HepG2 (cell line): ENCODE measurements at regions not wholly inside any gene's neighbourhood (a gene's known extent, or its start where the extent isn't known, plus 50 kb on each side); places are given as distances from the start of the nearest gene placed in this dataset.

Source experiments
- ATAC-seq: fragments of 200-7000 bp; cut with Tn5 transposase; 3 replicates; pipeline ENCODE4 v1.9.1; 2020; ENCODE audit warnings: mild to moderate bottlenecking, moderate library complexity
- BruUV-seq: library from RNA; stranded (reverse); fragments of 400-500 nt; replicated peaks from 2 replicates; lab custom pipeline; 2021; lab: Mats Ljungman, UMichigan
- CTCF ChIA-PET: fragments of 300-600 bp; formaldehyde crosslinking; extraction: SDS; loops from one replicate; lab custom pipeline; 2021; ENCODE audit warnings: low total read pairs, inconsistent platforms, low intra/inter-chr PET ratio; lab: Yijun Ruan, JAX
- POLR2A ChIA-PET: fragments of 350-600 bp; sonication (Branson Sonifier 250); formaldehyde crosslinking; loops from one replicate; lab custom pipeline; 2020; ENCODE audit warnings: antibody characterized with exemption, inconsistent platforms; lab: Yijun Ruan, JAX
- DNase-seq: peaks from one replicate; pipeline ENCODE4 v3.0.0-alpha.2; 2015; ENCODE audit warnings: low spot score
- FAIRE-seq: peaks from 3 replicates; lab custom pipeline; 2011; peaks lifted over from hg19 to GRCh38; lab: Jason Lieb, UNC
- H2AFZ ChIP-seq: one replicate; pipeline ENCODE4 v1.6.1; 2011; ENCODE audit warnings: low read length, inconsistent platforms
- H3K27ac ChIP-seq: fragments of 300-600 bp; 3 replicates; pipeline ENCODE4 v1.8.0; 2011; ENCODE audit warnings: mixed run types, mild to moderate bottlenecking, mixed read lengths, low read length, inconsistent platforms; ENCODE audit not compliant: insufficient read depth; ENCODE audit errors: extremely low read length
- H3K27me3 ChIP-seq, 2 experiments: fragments of 200-600 bp in 1 of 2; 2 replicates in 1 of 2; 3 replicates in 1 of 2; pipeline versions ENCODE4 v1.6.0 to v1.8.0; 2011; ENCODE audit warnings: low read length in 2 of 2, mild to moderate bottlenecking in 2 of 2, moderate library complexity in 2 of 2, inconsistent platforms in 1 of 2; ENCODE audit not compliant: insufficient read depth in 2 of 2, control insufficient read depth in 1 of 2
- H3K36me3 ChIP-seq, 2 experiments: fragments of 200-600 bp in 1 of 2; replicated peaks in 1 of 2; 2 replicates in 1 of 2; 3 replicates in 1 of 2; pipeline versions ENCODE4 v1.5.1 to v1.8.0; 2011; ENCODE audit warnings: low read length in 2 of 2, inconsistent platforms in 1 of 2; ENCODE audit not compliant: insufficient read depth in 2 of 2, control insufficient read depth in 1 of 2
- H3K4me1 ChIP-seq: 2 replicates; pipeline ENCODE4 v1.5.1; 2012; ENCODE audit warnings: low read length, inconsistent platforms; ENCODE audit not compliant: insufficient read depth
- H3K4me2 ChIP-seq: 2 replicates; pipeline ENCODE4 v1.6.0; 2011; ENCODE audit warnings: low read depth, low read length, inconsistent platforms
- H3K4me3 ChIP-seq, 3 experiments: fragments of 200-600 bp in 1 of 3; sonication (generic), shearing (Covaris generic) in 1 of 3; replicated peaks in 1 of 3; 2 replicates each; pipeline ENCODE4 v1.5.1; 2011 to 2016; ENCODE audit warnings: low read length in 3 of 3, inconsistent platforms in 2 of 3, low read depth in 2 of 3, mild to moderate bottlenecking in 2 of 3, control low read depth in 1 of 3, mixed read lengths in 1 of 3; ENCODE audit not compliant: insufficient read depth in 1 of 3
- H3K79me2 ChIP-seq: one replicate; pipeline ENCODE4 v1.6.1; 2011; ENCODE audit warnings: low read length, inconsistent platforms; ENCODE audit not compliant: insufficient read depth
- H3K9ac ChIP-seq: 2 replicates; pipeline ENCODE4 v1.6.0; 2011; ENCODE audit warnings: mild to moderate bottlenecking, low read depth, low read length, inconsistent platforms; ENCODE audit not compliant: insufficient read depth
- H3K9me3 ChIP-seq: 2 replicates; pipeline ENCODE4 v1.5.1; 2012; ENCODE audit warnings: mild to moderate bottlenecking, low read length
- H4K20me1 ChIP-seq: 2 replicates; pipeline ENCODE4 v1.6.0; 2011; ENCODE audit warnings: inconsistent platforms, mild to moderate bottlenecking, low read length, moderate library complexity; ENCODE audit not compliant: insufficient read depth
- HOXA9 ChIP-seq: sonication (generic); formaldehyde crosslinking; IDR thresholded peaks from 2 replicates; pipeline ENCODE4 v1.8.1; 2022; ENCODE audit warnings: missing genetic modification reagents, mild to moderate bottlenecking, moderate library complexity, borderline replicate concordance
- IRF1 ChIP-seq: sonication (generic); formaldehyde crosslinking; IDR thresholded peaks from 2 replicates; pipeline ENCODE4 v1.4.0; 2020; ENCODE audit warnings: low read depth, mild to moderate bottlenecking, missing genetic modification reagents
- ISL2 ChIP-seq: sonication (generic); formaldehyde crosslinking; IDR thresholded peaks from 2 replicates; pipeline ENCODE4 v1.5.0; 2020; ENCODE audit warnings: missing genetic modification reagents
- SNRNP70 ChIP-seq: fragments of 200-400 bp; formaldehyde crosslinking; IDR thresholded peaks from 2 replicates; pipeline ENCODE4 v1.6.1; 2017; ENCODE audit warnings: mild to moderate bottlenecking, low read depth, low read length, moderate library complexity
- ZBTB40 ChIP-seq, 2 experiments: fragments of 450-650 bp in 1 of 2; sonication (generic) in 1 of 2; formaldehyde crosslinking in 1 of 2; IDR thresholded peaks; 2 replicates each; pipeline versions ENCODE4 v1.6.1 to v1.8.0; 2016 to 2022; ENCODE audit warnings: antibody characterized with exemption in 1 of 2, mild to moderate bottlenecking in 1 of 2, missing genetic modification reagents in 1 of 2
- ZNF616 ChIP-seq: sonication (generic); formaldehyde crosslinking; IDR thresholded peaks from 2 replicates; pipeline ENCODE4 v1.5.0; 2020; ENCODE audit warnings: low read depth, mild to moderate bottlenecking, missing genetic modification reagents
- WGBS: methylation state at CpG from one replicate; pipeline ENCODE4 v1.1.6; 2017; ENCODE audit warnings: low lambda C conversion rate; 5-methylcytosine and 5-hydroxymethylcytosine counted together
- in situ Hi-C: cut with HindIII; loops from 2 replicates; pipeline ENCODE4 v1.10.0; 2017; ENCODE audit warnings: low pct_unique_long_range_greater_than_20kb; ENCODE audit not compliant: extremely low pct_ligation_motif_present
- intact Hi-C: fragments of 100-400 bp; cut with micrococcal nuclease; formaldehyde crosslinking; loops from one replicate; pipeline ENCODE4 v1.10.0; 2022; ENCODE audit not compliant: unreplicated experiment

GRCh38 chr18:72692086-72692485 is 147.9 kb upstream of the CBLN2 start:
- no peak for FAIRE-seq
- CTCF ChIA-PET: no interaction called here
- ATAC-seq: no peak
- DNase-seq: no peak
- Histone ChIP-seq H3K27ac (no peak overlapping the region), H3K79me2 (no peaks in the 10 kb centered on the region), H3K4me3 (no peak overlapping the region), H3K9me3 (no peaks in the 10 kb centered on the region), H3K9ac (no peak overlapping the region), H2AFZ (no peak overlapping the region), H4K20me1 (no peaks in the 10 kb centered on the region), H3K36me3 (no peaks in the 10 kb centered on the region), H3K4me2 (no peak overlapping the region), H3K4me1 (no peaks in the 10 kb centered on the region), H3K27me3 (no peaks in the 10 kb centered on the region; a peak in 1 of 5 replicates)
- no TSS peak for BruUV-seq
- 52% methylated on average over 16 of the region's 16 CpGs for WGBS
- intact Hi-C loops (no loop called here), in situ Hi-C loops (no loop called here)
- POLR2A ChIA-PET: no interaction called here
- TF ChIP-seq HOXA9 (CRISPR knock-in tag): no peak
- TF ChIP-seq SNRNP70: no peak
- TF ChIP-seq ZBTB40 (IDR thresholded peaks at IDR 0.05): no peak
- TF ChIP-seq ZBTB40 (CRISPR knock-in tag; IDR thresholded peaks at IDR 0.05): no peak
- no peak for TF ChIP-seq IRF1 (CRISPR knock-in tag)
- no peak for TF ChIP-seq ISL2 (CRISPR knock-in tag)
- TF ChIP-seq ZNF616 (CRISPR knock-in tag): no peak
